Left cardiac atrium (tissue), 4 donors: ENCODE measurements at regions not wholly inside any gene's neighbourhood (a gene's known extent, or its start where the extent isn't known, plus 50 kb on each side); places are given as distances from the start of the nearest gene placed in this dataset.
A peak's percentile ranks its signal among the peaks of the same experiment; 100 is the strongest.
"Not testable (repeated sequence)": the region's sequence is repeated elsewhere in the genome, so short reads cannot be mapped to it uniquely, and the experiment has no call there.

ENCODE experiments used
- ATAC-seq, 2 donors: fragments of 200-7000 bp; cut with Tn5 transposase; one replicate each; pipeline ENCODE4 v1.9.1; 2020; ENCODE audit warnings: mild to moderate bottlenecking in 2 of 2, moderate library complexity in 2 of 2
- DNase-seq: peaks from one replicate; pipeline ENCODE4 v3.0.0-alpha.2; 2020
- intact Hi-C, 2 donors: fragments of 100-400 bp; cut with DNase I; formaldehyde crosslinking; loops; one replicate each; pipeline versions ENCODE4 v1.14.1 to v1.15.1; 2022 to 2023
- donor health status: DM: no; HTN: yes; CAD: no.
- donor health status: DM: no; HTN: yes; CAD: no; lungs with severe emphysema.
- donor health status: DM: yes; HTN: yes; CAD: no.
- donor health status: Dilated cardiomyopathy.

DNA sequence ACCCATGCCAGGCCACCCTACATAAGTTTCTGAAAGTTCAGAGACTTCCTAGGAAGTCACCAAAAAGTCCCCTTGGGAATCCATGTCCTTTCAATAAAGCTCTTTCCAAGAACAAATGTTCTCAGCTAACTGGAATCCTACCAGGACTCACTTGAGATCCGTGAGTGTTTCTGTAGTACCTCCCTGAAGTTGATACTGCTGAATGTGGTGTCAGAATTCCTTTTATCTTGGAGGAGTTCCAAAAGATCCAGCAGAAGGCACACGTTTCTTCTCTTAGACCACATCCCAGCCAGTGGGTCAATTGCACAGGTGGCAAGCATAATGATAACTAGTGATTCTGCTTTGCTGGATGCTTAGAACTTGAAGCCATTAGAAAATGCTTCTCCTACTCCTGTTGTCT, 689.7 kb upstream of the IGFBP3 start:
- ATAC-seq (peak; percentile 54 to 79), DNase-seq (no peak)
- intact Hi-C loops: no loop called here

DNA sequence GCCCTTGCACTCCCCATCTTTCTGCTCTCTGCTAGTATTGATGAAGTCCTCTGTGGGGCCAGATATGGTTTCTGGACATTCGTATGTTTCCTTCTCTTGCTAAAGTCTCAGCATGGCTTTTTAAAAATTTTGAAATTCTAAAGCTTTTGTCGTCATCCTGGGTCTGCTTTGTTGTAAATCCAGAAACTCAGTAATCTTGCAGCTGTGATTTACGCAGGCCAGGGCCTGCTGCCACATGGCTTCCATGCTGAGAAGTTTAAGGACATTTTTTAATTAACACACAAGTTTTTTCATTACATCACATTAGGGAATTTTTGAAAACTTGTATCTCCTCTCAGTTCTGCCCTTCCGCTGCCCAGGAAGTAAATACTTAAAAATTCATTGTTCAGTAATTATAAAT, 686.1 kb upstream of the IGFBP3 start:
- DNase-seq (peak; percentile 46), ATAC-seq (no peak)

DNA sequence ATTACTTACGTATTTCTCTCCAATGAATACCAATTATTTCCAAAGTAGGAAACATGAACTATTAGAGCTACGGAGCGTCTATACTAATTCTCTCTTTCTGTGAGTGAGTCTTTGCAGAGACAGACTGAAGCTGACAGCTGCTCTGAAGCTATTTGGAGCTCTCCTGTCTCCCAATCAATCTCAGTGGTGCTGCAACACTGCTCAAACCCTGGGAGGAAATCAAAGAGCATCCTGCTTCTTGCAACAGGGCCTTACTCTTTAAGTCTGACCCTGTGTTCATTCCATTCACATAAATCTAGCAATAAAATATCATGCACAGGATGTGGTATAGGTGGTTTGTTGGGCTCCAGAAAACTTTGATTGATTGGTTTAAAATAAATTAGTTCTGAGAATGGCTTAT, 685.7 kb upstream of the IGFBP3 start:
- intact Hi-C loops: no loop called here
- DNase-seq (no peak), ATAC-seq (no peak)

More for the DNA sequence above, 686.1 kb upstream of the IGFBP3 start:
- intact Hi-C loops: no loop called here

DNA sequence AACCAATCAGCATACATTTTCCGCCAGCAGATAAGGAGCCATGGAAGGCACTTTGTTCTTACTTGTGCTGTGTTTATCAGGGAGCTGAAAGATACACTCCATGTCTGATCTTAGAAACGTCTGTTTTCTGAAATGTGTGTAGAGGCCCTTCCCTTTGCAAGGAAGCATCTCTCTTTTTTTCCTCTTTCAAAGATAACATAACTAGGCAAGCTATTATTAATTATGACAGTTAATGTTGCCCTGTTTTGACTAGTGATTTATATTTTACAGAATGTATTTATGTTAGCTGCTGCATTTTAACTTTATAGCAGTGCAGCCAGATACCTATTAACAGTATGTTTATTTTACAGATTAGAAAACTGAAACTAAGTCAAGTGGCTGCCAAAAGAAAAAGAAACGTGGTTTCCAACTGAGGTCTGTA, 683.2 kb upstream of the IGFBP3 start:
- intact Hi-C loops: loop anchor here in 1 of 2 donors (5.0 kb wide), 1 partner anchor 328 kb away; no protein-coding TSS in a partner anchor
- ATAC-seq: peak; percentile 33 to 49
- DNase-seq: no peak

DNA sequence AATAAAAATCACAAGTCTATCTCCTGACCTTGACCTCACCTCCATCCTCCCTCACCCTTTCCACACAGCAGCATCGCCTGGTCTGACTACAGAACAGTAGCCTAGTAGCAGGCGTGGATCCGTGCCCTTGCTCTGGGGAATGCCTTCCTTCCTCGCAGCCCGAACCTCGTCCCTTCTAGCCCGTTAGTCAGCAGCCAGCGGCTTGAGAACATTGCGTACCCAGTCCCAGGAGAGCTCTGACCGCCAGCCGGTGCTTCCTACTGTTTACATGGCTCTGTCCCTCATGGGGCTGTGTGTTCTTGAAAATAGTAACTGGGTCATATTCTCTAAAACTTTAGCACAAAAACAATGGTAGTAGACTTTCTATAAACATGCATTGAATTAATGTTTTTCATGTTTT, 682.7 kb upstream of the IGFBP3 start:
- ATAC-seq (peak; percentile 96), DNase-seq (peak; percentile 93)
- intact Hi-C loops: loop anchor here in 1 of 2 donors (5.0 kb wide), 1 partner anchor 329 kb away; no protein-coding TSS in a partner anchor

DNA sequence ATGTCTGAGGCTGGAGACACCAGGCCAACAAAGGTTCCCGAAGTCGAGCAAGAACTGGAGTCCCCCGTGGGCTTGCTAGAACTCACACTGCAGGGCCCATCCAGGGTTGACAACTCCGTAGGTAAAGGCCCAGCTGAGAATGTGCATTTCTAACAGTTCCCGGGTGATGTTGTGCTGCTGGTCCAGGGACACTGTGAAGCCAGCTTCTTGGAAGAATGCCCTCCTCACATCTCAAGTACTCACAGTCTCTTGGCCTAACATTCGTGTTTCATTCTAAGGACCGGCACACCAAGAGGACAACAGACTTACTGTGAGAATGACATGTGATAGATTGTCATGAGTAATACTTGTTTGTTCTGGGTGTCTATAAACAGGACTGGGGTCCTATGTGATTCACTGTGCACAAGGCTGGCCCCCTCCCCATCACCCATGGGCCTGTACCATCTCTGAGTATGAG, 682.3 kb upstream of the IGFBP3 start:
- intact Hi-C loops: loop anchor here in 1 of 2 donors (5.0 kb wide), 1 partner anchor 329 kb away; no protein-coding TSS in a partner anchor
- ATAC-seq (peak; percentile 17 to 53), DNase-seq (no peak)

DNA sequence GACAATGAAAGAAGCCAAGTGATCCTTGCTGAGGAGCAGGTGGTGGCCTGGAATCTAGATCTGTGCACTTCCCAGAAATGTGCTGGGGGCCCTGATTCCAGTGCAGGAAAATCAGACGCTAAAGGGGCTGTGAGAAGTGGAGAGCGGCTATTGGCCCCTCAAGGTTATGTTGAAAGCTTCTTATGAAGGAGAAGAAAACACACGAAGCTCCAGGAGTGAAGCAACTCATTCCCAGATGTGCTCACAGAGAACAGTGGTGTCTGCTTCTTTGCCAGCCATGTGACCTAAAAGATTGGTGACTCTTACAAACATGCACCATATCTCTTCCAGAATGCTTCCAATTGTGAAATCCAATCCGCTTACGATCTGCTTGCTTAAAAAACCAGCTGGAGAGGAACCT, 679.3 kb upstream of the IGFBP3 start:
- DNase-seq (peak; percentile 47), ATAC-seq (peak in 1 of 2 donors; percentile 12)
- intact Hi-C loops: loop anchor here in 1 of 2 donors (5.0 kb wide), 1 partner anchor 332 kb away; no protein-coding TSS in a partner anchor

DNA sequence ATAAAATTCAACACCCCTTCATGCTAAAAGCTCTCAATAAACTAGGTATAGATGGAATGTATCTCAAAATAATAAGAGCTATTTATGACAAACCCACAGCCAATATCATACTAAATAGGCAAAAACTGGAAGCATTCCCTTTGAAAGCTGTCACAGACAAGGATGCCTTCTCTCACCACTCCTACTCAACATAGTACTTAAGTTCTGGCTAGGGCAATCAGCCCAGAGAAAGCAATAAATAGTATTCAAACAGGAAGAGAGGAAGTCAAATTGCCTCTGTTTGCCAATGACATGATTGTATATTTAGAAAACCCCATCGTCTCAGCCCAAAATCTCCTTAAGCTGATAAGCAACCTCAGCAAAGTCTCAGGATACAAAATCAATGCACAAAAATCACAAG, 673.8 kb upstream of the IGFBP3 start:
- DNase-seq, intact Hi-C loops, ATAC-seq: not testable (repeated sequence)

DNA sequence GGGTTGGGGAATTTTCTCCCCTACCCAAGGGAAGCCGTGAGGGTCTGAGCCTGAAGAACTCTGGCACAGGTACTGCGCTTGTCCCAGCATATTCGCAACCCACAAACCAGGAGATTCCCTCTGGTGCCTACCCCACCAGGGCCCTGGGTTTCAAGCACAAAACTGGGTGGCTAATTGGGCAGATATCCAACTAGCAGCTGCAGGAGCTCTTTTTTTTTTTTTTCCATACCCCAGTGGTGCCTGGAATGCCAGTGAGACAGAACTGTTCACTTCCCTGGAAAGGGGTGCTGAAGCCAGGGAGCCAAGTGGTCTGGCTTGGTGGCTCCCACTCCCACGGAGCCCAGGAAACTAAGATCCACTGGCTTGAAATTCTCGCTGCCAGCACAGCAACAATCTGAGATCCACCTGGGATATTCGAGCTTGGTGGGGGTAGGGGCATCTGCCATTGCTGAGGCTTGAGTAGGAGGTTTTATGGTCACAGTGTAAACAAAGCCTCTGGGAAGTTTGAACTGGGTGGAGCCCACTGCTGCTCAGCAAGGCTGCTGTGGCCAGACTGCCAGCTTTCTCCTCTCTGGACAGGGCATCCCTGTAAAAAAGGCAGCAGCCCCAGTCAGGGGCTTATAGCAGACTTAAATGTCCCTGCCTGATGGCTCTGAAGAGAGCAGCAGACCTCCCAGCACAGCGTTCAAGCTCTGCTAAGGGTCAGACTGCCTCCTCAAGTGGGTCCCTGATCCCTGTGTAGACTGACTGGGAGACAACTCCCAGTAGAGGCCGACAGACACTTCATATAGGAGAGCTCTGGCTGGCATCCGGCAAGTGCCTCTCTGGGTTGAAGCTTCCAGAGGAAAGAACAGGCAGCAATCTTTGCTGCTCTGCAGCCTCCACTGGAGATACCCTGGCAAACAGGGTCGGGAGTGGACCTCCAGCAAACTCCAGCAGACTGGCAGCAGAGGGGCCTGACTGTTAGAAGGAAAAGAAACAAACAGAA, 670.1 kb upstream of the IGFBP3 start:
- ATAC-seq, DNase-seq, intact Hi-C loops: not testable (repeated sequence)

DNA sequence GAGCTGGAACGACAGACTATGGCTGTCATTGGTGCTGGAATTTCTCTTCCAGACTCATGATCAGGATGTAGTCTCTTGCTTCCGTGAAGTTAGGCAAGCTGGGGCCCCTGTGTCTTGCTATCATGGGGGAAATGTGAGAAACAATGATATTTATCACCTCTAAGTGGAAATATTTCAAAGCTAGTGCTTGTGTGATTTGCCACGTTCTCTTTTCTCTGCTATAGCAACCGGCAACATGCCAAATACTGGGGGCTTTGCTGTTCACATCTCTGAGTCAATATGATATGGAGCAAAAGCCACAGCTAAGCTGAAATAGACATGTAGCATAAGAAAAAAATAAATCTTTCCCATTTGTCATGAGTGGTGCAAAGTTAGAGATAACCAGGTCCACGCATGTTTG, 668.2 kb upstream of the IGFBP3 start:
- no peak for DNase-seq
- intact Hi-C loops: no loop called here
- ATAC-seq: no peak

DNA sequence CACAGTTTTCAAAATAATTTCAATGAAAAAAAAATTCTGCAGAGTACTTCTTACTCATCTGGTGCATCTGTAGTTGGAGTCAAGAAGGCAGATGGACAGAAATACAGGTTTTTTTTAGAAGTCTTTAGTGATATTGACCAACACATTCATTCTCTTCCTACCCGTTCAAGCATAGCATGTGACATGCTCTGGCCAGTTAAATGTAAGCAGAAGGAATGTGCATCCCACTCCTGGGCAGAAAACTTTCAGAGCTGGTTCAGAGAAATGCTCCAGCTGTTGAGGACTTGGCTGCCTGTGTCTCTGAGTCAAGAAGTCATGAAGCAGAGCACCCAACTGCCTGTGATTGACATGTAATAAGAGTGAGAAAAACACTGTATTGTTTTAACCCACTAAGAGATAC, 665.3 kb upstream of the IGFBP3 start:
- intact Hi-C loops: no loop called here
- DNase-seq: no peak
- ATAC-seq: peak; percentile 53 to 56

DNA sequence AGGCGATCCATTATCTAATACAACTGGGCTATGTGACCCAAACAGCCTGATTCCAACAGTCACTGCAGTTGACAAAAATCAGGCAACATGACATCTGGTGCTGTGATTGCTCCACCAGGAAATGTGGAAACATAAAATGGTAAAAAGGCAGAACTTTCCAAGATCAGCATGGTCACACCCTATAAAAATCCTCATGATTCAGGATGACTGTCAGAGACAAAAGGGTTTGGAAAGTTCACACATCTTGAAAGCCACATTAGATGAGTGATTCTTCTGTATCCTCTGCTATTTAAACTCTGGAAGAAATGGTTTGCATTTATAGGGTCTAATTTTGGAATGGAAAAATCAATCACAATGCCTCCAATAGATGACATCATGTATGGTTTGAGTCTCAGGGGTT, 662.6 kb upstream of the IGFBP3 start:
- intact Hi-C loops: no loop called here
- ATAC-seq (no peak), DNase-seq (no peak)

DNA sequence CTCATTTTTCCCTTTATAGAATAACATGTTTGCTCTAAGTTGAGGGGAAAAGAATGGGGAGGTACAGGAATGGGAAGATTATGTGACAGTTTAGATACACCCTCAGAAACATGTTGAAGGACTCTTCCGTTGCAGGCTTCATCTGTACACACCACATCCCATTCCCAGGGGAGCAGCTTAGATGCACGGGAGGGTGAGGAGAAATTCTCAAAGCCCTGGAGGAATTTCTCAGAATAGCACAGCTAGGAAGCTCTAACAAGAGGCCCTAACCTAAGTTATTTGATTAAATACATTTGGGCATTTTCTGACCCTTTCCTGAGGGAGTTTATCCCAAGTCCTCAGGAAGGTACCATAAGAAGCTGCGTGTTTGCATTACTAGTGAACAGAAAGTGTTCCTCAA, 660.2 kb upstream of the IGFBP3 start:
- intact Hi-C loops: no loop called here
- DNase-seq (no peak), ATAC-seq (no peak)

DNA sequence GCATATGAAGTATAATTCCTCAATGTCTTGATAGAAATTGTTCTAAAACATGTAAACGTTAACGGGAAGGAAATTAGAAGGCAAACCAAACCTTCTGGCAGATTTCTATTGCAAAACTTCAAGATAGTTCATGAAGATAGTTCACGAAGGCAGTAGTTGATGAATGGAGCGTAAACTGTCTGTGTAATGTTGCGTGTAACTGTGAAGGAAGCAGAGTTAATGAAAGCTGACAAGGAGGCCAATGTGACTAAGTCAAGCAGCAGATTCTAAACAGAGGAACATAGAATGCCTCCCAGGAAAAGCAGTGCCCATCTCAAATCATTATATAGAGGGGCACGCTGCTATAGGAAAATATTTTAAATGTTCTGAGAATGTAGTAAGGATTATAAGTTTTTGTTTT, 659.7 kb upstream of the IGFBP3 start:
- DNase-seq (no peak), ATAC-seq (no peak)
- intact Hi-C loops: no loop called here

DNA sequence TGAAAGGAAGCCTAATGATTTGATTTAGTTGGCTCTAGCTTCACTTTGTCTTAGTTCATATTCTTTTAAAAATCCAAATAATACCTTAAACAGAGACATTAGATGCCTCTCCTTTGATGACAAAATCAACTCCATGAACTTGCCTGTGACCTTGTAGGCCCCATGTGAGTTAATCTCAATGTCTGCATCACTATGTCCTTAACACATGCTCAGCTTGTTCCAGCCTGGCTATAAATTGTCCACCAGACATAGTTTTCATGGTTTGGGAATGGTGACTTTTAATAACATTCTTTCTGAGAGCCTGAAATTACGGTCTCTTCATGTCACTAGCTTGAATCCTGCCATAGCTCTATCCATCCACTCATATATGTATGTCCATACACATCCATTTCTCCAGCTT, 656.3 kb upstream of the IGFBP3 start:
- no peak for DNase-seq
- intact Hi-C loops: no loop called here
- no peak for ATAC-seq

DNA sequence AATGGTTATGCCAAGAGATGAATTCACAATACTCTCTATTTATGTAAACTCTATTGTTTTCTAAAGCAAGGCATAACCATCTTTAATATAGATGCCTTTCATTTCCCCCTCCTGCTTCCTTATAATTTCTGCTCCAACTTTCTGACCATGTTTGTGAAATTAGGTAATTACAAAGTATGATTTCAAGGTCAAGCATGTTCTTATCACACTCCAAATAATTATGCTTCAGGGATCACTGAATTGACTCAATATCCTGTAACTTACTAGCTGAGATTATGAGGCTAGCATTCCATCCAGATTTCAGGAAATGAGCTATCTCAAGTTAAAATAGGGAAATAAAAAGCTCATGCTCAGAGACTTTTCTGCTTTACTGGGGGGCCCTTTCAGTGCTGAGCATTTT, 655.9 kb upstream of the IGFBP3 start:
- DNase-seq: no peak
- ATAC-seq: no peak
- intact Hi-C loops: no loop called here

DNA sequence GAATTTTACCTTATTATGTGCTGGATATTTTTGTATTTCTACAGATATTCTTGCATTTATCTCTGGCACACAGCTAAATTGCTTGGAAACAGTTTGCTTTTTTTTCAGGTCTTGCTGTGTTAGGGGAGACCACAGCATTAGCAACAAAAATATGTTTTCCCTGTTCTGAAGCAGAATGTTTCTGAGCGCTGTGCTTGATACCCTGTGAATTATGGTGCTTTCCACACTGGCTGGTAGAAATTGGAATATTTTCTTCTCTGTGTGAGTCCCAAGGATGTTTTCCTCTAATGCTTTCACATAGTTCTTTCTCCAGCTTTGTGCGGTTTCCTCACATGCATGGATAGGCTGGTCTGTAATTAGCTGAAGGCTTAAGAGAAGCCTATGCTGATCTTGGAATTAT, 651.6 kb upstream of the IGFBP3 start:
- intact Hi-C loops: no loop called here
- ATAC-seq (no peak), DNase-seq (no peak)

DNA sequence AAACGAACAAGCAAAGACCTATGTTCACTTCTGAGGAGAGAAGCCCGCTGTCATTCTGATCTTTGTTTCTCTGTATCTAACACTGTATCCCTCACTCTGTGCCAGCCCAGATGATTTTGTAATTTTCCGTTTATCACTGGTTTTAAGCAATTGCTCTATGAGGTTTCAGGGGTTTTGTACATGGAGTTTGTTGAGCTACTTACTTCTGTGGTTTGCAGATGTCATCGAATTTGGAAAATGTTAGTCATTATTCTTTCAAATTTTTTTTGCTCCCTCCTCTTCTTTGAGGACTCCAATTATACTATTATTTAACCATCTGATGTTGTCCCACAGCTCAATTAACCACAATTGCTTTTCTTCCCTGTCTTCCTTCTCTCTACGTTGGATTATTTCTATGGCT, 650.9 kb upstream of the IGFBP3 start:
- ATAC-seq: no peak
- intact Hi-C loops: no loop called here
- DNase-seq: no peak

DNA sequence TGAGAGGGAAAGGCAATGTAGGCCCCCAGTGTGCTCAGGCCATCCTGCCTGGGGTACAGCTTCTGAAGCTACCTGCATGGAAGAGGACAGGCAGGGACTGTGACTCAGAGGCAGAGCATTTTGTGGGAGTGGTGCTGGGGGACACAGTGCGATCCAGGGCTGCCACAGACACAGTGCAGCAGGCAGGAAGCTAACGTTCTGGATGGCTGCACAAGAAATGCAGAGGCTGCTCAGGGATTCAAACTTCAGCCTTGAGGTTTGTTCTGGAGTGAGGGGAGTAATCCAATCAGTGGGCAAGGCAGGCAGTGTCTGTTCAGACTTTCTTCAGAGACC, 648.0 kb upstream of the IGFBP3 start:
- ATAC-seq (no peak), DNase-seq (no peak)
- intact Hi-C loops: no loop called here

DNA sequence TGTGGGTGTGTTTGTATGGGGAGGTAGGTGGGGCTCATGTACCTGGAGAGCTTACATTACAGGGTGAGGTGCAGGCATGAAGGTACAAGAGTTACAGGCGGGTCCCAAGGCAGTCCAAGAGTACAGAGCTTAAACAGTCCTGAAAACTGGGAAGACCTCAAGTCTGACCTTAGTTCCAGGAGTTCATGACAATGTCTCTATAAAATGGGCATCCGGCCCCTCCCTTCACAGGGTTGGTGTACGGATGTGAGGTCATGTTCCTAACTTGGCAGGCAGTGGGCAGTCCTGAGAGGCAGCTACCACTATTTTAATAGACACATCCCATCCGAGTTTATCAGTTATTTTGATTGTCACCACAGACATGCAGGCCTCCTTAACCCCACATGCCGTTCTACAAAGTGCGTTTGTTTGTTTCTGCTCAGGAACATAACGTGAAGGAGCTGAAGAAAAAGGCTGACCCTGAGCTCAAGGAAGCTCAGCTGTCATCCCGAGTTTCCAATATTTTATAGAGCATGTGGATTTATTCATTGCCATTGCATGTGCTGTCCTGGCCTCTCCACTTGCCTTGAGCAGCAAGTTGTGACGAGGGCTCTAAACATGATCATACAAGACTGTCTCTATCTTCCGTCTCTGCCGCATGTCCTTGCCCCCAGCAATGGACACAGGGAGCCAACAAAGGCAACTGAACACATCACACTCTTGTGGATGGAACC, 647.5 kb upstream of the IGFBP3 start:
- ATAC-seq (peak; percentile 30 to 49), DNase-seq (no peak)
- intact Hi-C loops: no loop called here
